PC-3 (cell line): ENCODE measurements at regions not wholly inside any gene's neighbourhood (a gene's known extent, or its start where the extent isn't known, plus 50 kb on each side); places are given as distances from the start of the nearest gene placed in this dataset.

Experiments used
- ATAC-seq: fragments of 200-7000 bp; cut with Tn5 transposase; 2 replicates; pipeline ENCODE4 v1.9.1; 2020; ENCODE audit warnings: mild to moderate bottlenecking, moderate library complexity
- BruUV-seq: library from RNA; stranded (reverse); fragments of 400-500 nt; replicated peaks from 2 replicates; lab custom pipeline; 2021; lab: Mats Ljungman, UMichigan
- CTCF ChIA-PET: fragments of 300-600 bp; sonication (Branson Sonifier 250); formaldehyde crosslinking; loops from one replicate; lab custom pipeline; 2022; ENCODE audit warnings: antibody characterized with exemption; lab: Charles Lee
- POLR2A ChIA-PET: fragments of 300-600 bp; sonication (Branson Sonifier 250); formaldehyde crosslinking; loops from one replicate; lab custom pipeline; 2022; ENCODE audit warnings: antibody characterized with exemption; ENCODE audit not compliant: unreplicated experiment; lab: Charles Lee
- DNase-seq: peaks from one replicate; pipeline ENCODE4 v3.0.0-alpha.2; 2015
- H2AFZ ChIP-seq: fragments of 300-600 bp; sonication (generic); 2 replicates; pipeline ENCODE4 v1.6.0; 2016; ENCODE audit warnings: antibody characterized with exemption, low read length
- H3F3A ChIP-seq: fragments of 300-600 bp; sonication (generic); one replicate; pipeline ENCODE4 v1.6.0; 2017; ENCODE audit warnings: antibody characterized with exemption, low read length, control low read depth, mild to moderate bottlenecking; ENCODE audit not compliant: unreplicated experiment
- H3K27ac ChIP-seq: fragments of 300-600 bp; sonication (generic); 2 replicates; pipeline ENCODE4 v1.5.1; 2016; ENCODE audit warnings: mild to moderate bottlenecking, low read length
- H3K27me3 ChIP-seq: fragments of 300-600 bp; sonication (generic); 2 replicates; pipeline ENCODE4 v1.6.1; 2016; ENCODE audit warnings: low read length, mixed read lengths
- H3K36me3 ChIP-seq: fragments of 300-600 bp; sonication (generic); 2 replicates; pipeline ENCODE4 v1.6.1; 2016; ENCODE audit warnings: low read depth, mixed run types, low read length, mixed read lengths
- H3K4me1 ChIP-seq: fragments of 300-600 bp; sonication (generic); 2 replicates; pipeline ENCODE4 v1.5.1; 2016; ENCODE audit warnings: low read length; ENCODE audit not compliant: insufficient read depth
- H3K4me2 ChIP-seq: fragments of 300-600 bp; sonication (generic); 2 replicates; pipeline ENCODE4 v1.6.0; 2016; ENCODE audit warnings: low read length
- H3K4me3 ChIP-seq: fragments of 300-600 bp; sonication (generic); 2 replicates; pipeline ENCODE4 v1.5.1; 2016; ENCODE audit warnings: mild to moderate bottlenecking, low read length, mixed read lengths
- H3K79me2 ChIP-seq: fragments of 300-600 bp; sonication (generic); 2 replicates; pipeline ENCODE4 v1.6.1; 2017; ENCODE audit warnings: low read length, mixed read lengths
- H3K9ac ChIP-seq: fragments of 300-600 bp; sonication (generic); 2 replicates; pipeline ENCODE4 v1.6.0; 2016; ENCODE audit warnings: mild to moderate bottlenecking, low read length
- H3K9me2 ChIP-seq: fragments of 300-600 bp; sonication (generic); replicated peaks from 2 replicates; pipeline ENCODE4 v1.6.1; 2016; ENCODE audit warnings: mixed run types, low read length, mixed read lengths
- H3K9me3 ChIP-seq: fragments of 300-600 bp; sonication (generic); 2 replicates; pipeline ENCODE4 v1.6.1; 2016; ENCODE audit warnings: low read length, mixed read lengths
- H4K20me1 ChIP-seq: fragments of 300-600 bp; sonication (generic); 2 replicates; pipeline ENCODE4 v1.6.1; 2016; ENCODE audit warnings: low read length, mixed read lengths
- CTCF ChIP-seq: fragments of 300-600 bp; sonication (generic); conservative IDR thresholded peaks from 2 replicates; pipeline ENCODE4 v1.5.1; 2017; ENCODE audit warnings: antibody characterized with exemption, low read depth, mild to moderate bottlenecking, low read length
- EZH2 ChIP-seq: fragments of 300-600 bp; sonication (generic); IDR thresholded peaks from one replicate; pipeline ENCODE4 v1.6.1; 2017; ENCODE audit warnings: antibody characterized with exemption, mild to moderate bottlenecking, low read length; ENCODE audit not compliant: unreplicated experiment
- EZH2phosphoT487 ChIP-seq: fragments of 300-600 bp; sonication (generic); IDR thresholded peaks from 2 replicates; pipeline ENCODE4 v1.6.1; 2018; ENCODE audit warnings: mild to moderate bottlenecking, antibody characterized with exemption, low read length, borderline replicate concordance
- intact Hi-C: fragments of 100-400 bp; cut with micrococcal nuclease; formaldehyde crosslinking; loops from 2 replicates; pipeline ENCODE4 v1.9.0; 2023

- ATAC-seq = no peak
- Histone ChIP-seq H3K9ac (no peak overlapping the region), H4K20me1 (no peaks in the 10 kb centered on the region), H3K4me2 (no peak overlapping the region), H3K9me2 (no peaks in the 10 kb centered on the region), H3K27ac (no peak overlapping the region), H3K27me3 (no peaks in the 10 kb centered on the region), H3K4me1 (no peaks in the 10 kb centered on the region), H3K36me3 (no peaks in the 10 kb centered on the region), H2AFZ (no peak overlapping the region), H3K79me2 (no peaks in the 10 kb centered on the region), H3F3A (no peaks in the 10 kb centered on the region), H3K4me3 (no peak overlapping the region), H3K9me3 (no peaks in the 10 kb centered on the region)
- no peak for DNase-seq
- TF ChIP-seq EZH2phosphoT487 = no peak
- no peak for TF ChIP-seq EZH2
- no peak for TF ChIP-seq CTCF
- ChIA-PET CTCF (no interaction called here), POLR2A (no interaction called here)
- intact Hi-C loops = no loop called here
- no TSS peak for BruUV-seq
Measured at GRCh38 chr2:22944143-22944542, 440.8 kb upstream of the KLHL29 start.

- H4K20me1 ChIP-seq = no peaks in the 10 kb centered on the region
- no peaks in the 10 kb centered on the region for H3K4me1 ChIP-seq
- no peaks in the 10 kb centered on the region for H3K79me2 ChIP-seq
- H3F3A ChIP-seq = no peaks in the 10 kb centered on the region
- H3K9me2 ChIP-seq = no peaks in the 10 kb centered on the region
- H3K4me2 ChIP-seq = no peak overlapping the region
- no peak overlapping the region for H3K27ac ChIP-seq
- no peak overlapping the region for H3K4me3 ChIP-seq
- no TSS peak for BruUV-seq
- H3K9ac ChIP-seq = no peak overlapping the region
- no peaks in the 10 kb centered on the region for H3K36me3 ChIP-seq
- ChIA-PET CTCF (no interaction called here), POLR2A (no interaction called here)
- DNase-seq (no peak), ATAC-seq (no peak)
- no peaks in the 10 kb centered on the region for H3K9me3 ChIP-seq
- no peaks in the 10 kb centered on the region for H3K27me3 ChIP-seq
- intact Hi-C loops = no loop called here
- TF ChIP-seq EZH2 = no peak
- no peak for TF ChIP-seq EZH2phosphoT487
- no peak for TF ChIP-seq CTCF
- no peak overlapping the region for H2AFZ ChIP-seq
Measured at GRCh38 chr2:22946553-22946952, 438.4 kb upstream of the KLHL29 start.

GRCh38 chr2:22947741-22948140, 437.2 kb upstream of the KLHL29 start:
- ATAC-seq = no peak
- no peak for TF ChIP-seq CTCF
- no peak for TF ChIP-seq EZH2phosphoT487
- TF ChIP-seq EZH2 = no peak
- H3K79me2 ChIP-seq = no peaks in the 10 kb centered on the region
- BruUV-seq = no TSS peak
- no peaks in the 10 kb centered on the region for H3F3A ChIP-seq
- DNase-seq = no peak
- H3K4me2 ChIP-seq = no peak overlapping the region
- H3K27ac ChIP-seq = no peak overlapping the region
- H3K9me3 ChIP-seq = no peaks in the 10 kb centered on the region
- no peak overlapping the region for H3K4me3 ChIP-seq
- H4K20me1 ChIP-seq = no peaks in the 10 kb centered on the region
- no peak overlapping the region for H2AFZ ChIP-seq
- no peaks in the 10 kb centered on the region for H3K9me2 ChIP-seq
- no peaks in the 10 kb centered on the region for H3K4me1 ChIP-seq
- ChIA-PET CTCF (no interaction called here), POLR2A (no interaction called here)
- no peak overlapping the region for H3K9ac ChIP-seq
- intact Hi-C loops = no loop called here
- no peaks in the 10 kb centered on the region for H3K27me3 ChIP-seq
- no peaks in the 10 kb centered on the region for H3K36me3 ChIP-seq
